KBM-7 (cell line): ENCODE measurements at regions not wholly inside any gene's neighbourhood (a gene's known extent, or its start where the extent isn't known, plus 50 kb on each side); places are given as distances from the start of the nearest gene placed in this dataset.

ENCODE experiments used
- DNase-seq: peaks from one replicate; pipeline ENCODE4 v3.0.0-alpha.2; 2015
- in situ Hi-C: fragments of 300-500 bp; cut with MboI; formaldehyde crosslinking; loops from 2 replicates; pipeline ENCODE4 v1.14.3; 2020; ENCODE audit warnings: low sequenced_read_pairs, low pct_unique_long_range_greater_than_20kb, mixed read lengths

GRCh38 chr10:100688201-100688600 lies 57.2 kb upstream of the PAX2 start:
- in situ Hi-C loops = no loop called here
- DNase-seq = no peak

DNA sequence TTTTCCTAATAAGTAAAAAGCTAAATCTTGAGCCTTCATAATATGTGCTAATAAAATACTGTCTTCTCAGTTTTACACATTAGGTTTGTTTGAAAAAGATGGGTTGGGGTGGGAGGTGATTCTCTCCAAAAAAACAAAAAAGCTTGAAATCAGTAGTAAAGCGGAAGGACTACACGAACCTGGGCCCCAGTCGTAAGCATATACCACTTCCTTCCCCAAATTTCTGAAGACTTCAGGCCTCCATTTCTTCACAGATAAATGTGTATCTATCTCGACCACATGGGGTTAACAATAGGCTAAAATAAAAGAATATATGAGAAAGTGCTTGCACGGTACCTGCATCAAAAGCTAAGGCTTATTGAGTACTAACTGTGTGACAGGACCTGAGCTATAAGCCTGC lies 51.6 kb upstream of the PAX2 start:
- in situ Hi-C loops = no loop called here

More for the DNA sequence above, 51.6 kb upstream of the PAX2 start:
- peak; percentile 30 for DNase-seq
